ENCODE measurements at regions not wholly inside any gene's neighbourhood (a gene's known extent, or its start where the extent isn't known, plus 50 kb on each side); places are given as distances from the start of the nearest gene placed in this dataset.

DNA sequence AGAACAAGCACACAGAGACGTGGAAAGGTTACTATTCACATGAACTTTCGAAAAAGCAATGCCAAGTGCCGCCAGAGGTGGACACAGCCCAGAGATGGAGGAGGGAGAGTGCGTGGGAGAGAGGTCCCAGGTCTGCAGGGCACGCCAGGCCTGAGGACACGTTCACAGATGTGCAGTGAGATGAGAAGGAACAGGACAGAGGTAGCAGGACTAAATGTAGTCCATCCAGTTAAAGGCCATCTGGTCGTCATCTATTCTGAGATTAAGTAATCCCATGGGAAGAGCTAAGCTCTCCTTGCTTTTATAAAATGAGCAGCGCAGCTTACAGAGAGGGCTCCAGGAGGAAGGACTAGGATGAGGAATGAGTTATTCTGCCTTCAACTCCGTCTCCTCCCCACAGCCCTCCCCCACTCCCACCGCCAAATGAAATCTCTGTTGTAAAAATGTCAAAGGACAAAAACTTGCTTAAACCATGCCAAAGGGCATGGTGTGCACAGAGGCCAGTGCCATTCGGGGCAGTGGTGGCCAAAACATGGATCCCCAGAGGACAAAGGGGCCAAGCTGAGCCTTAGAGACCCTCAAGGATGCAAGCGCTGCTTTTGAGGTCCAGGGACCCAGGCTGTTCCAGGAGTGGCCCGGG, 85.4 kb upstream of the SLC25A33 start:
- TF ChIP-seq, protein P1, sequence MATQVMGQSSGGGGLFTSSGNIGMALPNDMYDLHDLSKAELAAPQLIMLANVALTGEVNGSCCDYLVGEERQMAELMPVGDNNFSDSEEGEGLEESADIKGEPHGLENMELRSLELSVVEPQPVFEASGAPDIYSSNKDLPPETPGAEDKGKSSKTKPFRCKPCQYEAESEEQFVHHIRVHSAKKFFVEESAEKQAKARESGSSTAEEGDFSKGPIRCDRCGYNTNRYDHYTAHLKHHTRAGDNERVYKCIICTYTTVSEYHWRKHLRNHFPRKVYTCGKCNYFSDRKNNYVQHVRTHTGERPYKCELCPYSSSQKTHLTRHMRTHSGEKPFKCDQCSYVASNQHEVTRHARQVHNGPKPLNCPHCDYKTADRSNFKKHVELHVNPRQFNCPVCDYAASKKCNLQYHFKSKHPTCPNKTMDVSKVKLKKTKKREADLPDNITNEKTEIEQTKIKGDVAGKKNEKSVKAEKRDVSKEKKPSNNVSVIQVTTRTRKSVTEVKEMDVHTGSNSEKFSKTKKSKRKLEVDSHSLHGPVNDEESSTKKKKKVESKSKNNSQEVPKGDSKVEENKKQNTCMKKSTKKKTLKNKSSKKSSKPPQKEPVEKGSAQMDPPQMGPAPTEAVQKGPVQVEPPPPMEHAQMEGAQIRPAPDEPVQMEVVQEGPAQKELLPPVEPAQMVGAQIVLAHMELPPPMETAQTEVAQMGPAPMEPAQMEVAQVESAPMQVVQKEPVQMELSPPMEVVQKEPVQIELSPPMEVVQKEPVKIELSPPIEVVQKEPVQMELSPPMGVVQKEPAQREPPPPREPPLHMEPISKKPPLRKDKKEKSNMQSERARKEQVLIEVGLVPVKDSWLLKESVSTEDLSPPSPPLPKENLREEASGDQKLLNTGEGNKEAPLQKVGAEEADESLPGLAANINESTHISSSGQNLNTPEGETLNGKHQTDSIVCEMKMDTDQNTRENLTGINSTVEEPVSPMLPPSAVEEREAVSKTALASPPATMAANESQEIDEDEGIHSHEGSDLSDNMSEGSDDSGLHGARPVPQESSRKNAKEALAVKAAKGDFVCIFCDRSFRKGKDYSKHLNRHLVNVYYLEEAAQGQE (IDR thresholded peaks at IDR 0.05; ENCODE audit: insufficient read depth in 1 of 2, low read depth in 2 of 2, low read length in 2 of 2) = no peak
- TF ChIP-seq SIN3A (IDR thresholded peaks at IDR 0.05; ENCODE audit: borderline replicate concordance, insufficient read depth, low read length) = no peak
- TF ChIP-seq TAF1 (IDR thresholded peaks at IDR 0.05; ENCODE audit: borderline replicate concordance, insufficient read depth, low read length) = no peak
